GM18520 (cell line): ENCODE measurements at regions not wholly inside any gene's neighbourhood (a gene's known extent, or its start where the extent isn't known, plus 50 kb on each side); places are given as distances from the start of the nearest gene placed in this dataset.
"Not testable (repeated sequence)": the region's sequence is repeated elsewhere in the genome, so short reads cannot be mapped to it uniquely, and the experiment has no call there.

Experiments used
- ATAC-seq: cut with Tn5 transposase; IDR thresholded peaks from one replicate; pipeline ENCODE4 v1.9.1; 2021; ENCODE audit not compliant: unreplicated experiment

DNA sequence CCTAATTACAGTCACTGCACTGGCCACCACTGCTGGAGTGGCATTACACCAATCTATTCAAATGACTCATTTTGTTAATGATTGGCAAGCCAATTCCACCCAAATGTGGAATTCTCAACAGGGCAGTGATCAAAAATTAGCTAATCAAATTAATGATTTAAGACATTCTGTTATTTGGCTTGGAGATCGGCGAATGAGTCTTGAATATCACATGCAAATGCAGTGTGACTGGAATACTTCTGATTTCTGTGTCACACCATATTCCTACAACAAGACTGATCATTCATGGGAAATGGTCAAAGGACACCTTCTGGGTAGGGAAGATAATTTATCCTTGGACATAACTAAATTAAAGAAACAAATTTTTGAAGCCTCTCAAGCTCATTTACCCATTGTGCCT is 165.1 kb downstream of the IER5 start:
- not testable (repeated sequence) for ATAC-seq

DNA sequence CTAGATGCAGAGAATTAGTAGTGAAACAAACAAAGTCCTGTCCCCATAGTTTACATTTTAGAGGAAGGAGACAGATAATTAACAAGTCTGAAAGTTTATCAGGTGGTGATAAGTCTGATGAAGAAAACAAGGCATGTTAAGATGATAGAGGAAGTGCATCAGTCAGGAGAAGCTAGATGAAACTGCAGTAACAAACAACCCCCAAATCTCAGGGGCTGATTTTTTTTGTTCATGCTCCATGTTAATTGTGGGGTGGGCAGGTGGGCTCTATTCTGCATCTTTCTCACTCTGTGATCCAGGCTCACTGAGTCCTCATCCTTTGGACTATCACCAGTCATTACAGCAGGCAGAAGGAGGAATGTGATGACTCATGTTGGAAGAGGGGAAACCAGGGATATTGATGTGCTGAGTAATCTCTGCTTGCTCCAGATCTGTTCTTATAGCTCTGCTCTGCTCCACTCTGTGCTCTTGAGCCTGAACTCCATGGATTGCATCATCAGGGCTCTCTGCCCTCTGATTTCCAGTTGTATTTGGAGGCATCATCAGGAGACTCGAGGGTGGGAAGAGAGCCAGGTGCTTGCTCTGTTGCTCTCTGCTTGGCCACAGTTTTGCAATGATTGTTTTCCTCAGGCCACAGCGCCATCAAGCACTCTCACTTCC is 166.9 kb downstream of the IER5 start:
- ATAC-seq: no peak

DNA sequence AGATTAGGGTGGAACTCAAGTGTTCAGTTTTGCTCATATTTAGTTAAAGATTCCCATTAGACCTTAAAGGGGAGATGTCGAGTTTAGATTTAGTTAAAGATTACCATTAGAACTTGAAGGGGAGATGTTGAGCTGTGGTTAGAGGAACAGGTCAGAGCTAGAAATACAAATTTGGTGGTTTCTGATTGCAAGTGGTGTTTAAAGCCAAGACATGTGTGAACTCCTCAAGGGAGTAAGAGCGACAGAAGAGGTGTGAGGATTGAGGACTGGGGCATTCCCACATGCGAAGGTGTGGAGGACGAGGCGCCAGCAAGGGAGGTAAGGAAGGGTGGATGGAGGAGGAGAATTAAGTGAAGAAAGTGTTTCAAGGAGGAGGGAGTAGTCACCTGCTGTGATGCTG is 168.6 kb downstream of the IER5 start:
- ATAC-seq: peak; percentile 97

DNA sequence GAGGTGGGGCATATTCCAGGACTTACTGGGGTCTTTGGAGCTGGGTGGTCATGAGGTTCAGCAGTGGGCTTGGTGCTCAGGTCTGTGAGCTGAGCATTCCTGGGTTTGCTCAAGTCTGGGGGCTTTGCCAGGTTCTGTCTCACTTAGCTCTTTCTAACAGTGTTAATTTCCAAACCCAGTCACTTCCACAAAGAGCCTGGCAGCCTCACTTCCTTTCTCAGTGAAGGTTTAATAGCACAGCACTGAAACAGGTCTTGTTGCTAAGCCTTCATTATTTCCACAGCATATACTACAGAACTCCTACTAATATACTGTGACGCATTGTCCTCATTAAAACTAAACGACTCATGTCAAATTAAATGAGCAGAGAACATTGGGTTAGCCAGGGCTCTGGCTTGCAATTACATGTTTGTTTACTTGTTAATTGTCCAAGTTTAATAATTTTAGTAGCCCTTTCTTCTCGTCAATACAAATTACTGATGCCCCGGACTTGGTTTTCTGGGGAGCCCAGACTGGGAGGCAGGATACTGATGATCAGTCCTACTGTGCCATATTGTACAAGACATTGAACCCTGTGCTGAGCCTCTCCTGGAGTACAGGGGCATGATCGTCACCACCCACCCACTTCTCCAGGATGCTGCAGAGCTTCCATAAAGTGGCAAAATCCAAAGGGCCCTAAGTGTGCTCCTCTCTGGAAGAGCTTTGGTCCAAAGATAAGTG is 170.7 kb downstream of the IER5 start:
- no peak for ATAC-seq

DNA sequence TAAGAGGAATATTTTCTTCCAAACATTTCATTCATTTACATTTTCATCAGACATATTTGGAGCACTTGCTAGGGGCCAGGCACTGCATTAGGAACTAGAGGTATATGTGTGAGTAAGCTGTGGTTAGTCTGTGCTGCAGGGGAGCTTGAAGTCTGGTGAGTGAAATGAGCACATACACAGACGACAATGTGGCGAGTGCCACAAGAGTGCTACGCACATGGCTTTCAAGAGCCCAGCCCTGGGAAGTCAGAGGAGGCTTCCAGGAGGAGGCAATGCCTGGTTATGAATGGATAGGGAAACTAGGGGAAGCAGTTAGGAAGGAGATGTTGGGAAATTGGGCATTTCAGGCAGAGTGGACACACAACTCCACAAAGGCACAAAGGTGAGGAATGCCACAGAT is 171.8 kb downstream of the IER5 start:
- ATAC-seq: no peak

DNA sequence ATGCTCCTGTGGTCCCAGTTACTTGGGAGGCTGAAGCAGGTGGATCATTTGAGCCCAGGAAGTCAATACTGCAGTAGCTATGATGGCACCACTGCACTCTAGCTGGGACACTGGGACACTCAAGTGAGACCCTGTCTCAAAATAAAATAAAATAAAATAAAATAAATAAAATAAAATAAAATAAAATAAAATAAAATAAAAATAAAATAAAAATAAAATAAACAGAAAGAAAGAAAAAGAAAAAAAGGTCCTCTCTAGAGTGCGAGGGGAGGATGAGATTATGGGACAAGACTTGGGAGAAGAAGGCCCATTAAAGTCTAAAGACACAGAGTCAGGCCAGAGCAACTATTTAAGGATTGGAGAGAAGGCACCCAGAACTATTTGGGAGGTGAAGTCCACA is 172.5 kb downstream of the IER5 start:
- ATAC-seq: no peak

DNA sequence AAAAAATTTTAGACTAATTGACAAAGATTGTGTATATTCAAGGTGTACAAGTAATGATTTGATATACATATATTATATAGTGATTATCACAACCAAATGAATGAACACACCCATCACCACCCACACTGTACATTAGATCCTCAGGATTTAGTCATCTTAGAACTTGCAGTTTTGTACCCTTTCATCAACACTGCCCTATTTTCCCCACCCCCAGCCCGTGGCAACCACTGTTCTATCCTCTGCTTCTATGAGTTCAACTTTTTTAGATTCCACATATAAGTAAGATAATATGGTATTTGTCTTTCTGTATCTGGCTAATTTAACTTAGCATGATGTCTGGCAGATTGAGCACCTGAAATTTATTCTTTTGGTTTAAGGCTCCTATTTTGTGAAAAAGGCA is 173.6 kb downstream of the IER5 start:
- no peak for ATAC-seq

DNA sequence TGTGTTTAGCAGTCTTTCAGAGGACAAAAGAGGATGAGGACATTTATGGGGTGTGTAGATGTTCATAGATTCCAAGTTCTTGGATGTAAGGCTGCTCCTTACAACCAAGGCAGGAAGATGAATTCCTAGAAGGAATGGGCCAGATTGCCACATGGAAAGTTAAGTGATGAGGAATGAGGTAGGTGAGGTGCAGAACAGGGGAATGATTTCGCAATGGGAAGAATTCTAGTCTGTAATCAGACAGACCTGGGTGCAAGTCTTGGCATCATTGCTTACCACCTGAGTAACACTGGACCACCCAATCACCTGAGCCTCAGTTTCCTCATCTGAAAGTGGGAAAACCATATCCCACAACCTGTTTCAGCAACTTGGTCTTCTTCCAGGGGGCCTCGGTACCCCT is 174.9 kb downstream of the IER5 start:
- ATAC-seq: no peak

DNA sequence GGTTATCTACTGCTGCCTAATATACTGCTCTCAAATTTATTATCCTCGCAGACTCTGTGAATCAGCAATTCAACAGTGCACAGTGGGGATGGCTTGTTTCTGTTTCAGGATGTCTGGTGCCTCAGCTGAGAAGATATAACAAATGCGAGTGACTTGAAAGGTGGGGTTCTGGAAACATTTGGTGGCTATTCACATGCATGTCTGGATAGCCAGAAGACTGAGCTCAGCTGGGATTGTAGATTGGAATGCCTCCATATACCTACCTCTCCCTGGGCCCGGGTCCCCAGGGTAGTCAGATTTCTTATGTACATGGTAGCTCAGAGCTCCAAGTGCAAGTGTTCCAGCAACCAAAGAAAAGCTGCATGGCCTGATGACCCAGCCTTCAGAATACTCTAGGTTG is 176.3 kb downstream of the IER5 start:
- ATAC-seq: no peak

DNA sequence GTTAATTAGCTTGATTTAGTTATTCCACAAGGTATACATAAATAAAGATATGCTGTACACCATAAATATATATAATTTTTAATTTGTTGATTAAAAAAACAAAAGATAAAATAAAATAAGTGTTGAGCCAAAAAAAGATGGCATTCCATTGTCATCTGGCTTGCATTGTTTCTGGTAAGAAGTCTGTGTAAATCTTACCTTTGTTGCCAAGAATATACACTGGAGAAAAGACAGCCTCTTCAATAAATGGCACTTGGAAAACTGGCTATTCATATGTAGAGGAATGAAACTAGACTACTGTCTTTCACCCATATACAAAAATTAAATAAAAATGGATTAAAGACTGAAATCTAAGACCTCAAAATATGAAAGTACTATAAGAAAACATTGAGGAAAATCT is 196.5 kb downstream of the IER5 start:
- ATAC-seq: no peak

DNA sequence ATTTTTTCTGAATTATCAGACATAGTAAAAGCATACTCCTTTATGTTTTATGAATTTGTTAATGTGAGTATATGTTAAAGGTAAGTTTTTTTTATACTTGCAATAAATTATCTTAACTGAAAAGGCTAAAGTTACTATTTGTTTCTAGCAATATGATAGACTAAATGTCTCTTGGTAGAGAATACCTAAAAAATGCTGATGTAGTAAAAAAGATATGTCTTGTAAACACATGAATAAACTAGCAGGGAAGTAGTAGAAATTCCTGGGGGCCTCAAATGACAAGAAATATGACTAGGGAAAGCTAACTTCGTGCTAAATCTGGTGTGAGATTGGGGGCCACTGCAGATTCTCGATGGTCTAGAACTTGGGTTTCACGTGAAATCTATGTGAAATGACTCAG is 188.1 kb upstream of the CACNA1E start:
- ATAC-seq: no peak

DNA sequence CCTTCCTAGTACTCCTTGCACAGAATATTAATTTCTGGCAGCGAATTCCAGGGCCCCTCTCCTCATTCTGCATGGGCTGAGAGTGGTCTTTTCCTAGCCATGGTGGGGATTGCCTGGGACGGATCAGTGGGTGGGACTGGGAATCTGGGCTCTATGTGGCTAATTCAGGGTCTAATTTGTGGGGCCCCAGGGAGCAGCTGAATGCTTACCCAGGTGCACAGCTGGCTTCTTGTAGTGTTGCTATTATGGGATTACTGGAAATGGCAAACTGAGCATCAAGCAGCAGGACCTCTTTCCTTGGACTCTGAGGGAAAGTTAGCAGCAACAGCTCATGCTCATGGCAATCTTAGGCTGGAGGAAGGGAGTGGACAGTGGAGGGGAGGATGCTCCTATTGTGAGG is 187.1 kb upstream of the CACNA1E start:
- ATAC-seq: no peak

DNA sequence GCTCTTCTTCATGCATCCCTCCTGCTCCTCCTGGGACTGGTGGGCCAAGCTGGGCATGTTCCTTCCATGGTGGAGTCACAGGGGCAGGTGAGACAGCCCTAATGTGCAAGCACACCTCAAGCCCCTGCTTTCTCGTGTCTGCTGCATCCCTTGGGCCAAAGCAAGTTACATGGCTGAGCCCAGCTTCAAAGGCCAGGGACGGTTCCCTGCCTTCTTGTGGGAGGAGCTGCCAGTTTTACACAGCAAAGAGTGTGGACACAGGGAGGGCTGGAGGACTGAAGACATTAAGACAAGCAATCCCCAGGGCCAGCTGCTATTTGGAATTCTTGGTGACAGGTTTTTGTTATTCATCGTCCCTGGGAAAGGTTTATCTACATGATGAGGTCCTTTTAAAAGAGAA is 175.2 kb upstream of the CACNA1E start:
- ATAC-seq: no peak

DNA sequence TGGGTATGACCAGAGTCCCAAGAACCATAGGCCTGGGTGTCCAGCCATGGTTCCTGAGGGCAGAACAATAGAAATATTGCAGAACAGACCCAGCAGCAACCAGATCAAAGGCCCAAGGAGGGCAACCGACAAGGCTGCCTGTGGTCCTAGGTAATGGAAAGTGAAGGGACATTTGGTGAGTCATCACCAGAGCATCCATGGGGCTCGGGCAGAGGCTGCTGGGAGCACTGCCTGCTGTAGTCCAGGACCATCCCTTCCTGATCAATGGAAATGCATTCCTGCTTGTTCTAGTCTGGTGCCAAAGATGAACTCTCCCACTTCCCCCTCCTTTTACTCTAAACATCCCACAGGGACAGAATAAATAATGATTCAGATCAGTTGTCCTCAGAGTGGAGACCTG is 172.8 kb upstream of the CACNA1E start:
- no peak for ATAC-seq

DNA sequence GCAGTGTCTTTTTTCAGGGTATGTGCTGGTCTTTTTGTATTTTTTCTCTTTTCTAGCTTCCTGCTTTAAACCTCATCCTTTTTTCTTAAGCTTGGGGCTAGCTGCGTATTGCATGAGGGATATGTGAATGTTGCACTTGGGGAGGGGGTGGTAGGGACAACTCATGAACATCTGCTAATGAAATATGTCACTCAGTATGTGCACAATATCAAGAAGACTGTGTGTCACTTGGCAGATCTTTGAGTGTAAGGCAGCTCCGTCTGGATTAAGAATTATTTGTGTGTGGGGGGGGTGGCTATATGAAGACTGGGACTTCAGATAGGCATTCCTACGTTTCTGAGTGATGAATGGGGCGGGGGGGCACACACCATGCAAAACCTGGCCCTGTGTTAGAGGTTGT is 170.4 kb upstream of the CACNA1E start:
- no peak for ATAC-seq

DNA sequence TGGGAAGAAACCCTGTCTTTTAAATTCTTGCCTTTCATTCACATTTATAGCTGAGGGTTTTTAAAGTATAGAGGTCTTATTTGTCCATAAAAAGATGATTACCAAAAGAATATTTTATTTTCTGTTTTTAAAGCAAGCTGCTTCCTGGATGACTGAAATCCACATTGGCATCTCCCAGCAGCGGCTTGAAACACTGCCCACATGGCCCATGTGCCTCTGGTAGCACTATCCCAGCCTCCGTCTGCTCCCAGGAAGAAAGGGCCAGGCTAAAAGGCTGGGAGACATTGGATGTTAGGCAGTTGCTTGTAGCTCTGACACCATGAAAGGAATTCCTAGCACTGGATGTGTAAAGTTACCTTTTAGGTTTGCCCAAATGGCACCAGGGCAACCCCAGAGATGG is 169.9 kb upstream of the CACNA1E start:
- no peak for ATAC-seq

DNA sequence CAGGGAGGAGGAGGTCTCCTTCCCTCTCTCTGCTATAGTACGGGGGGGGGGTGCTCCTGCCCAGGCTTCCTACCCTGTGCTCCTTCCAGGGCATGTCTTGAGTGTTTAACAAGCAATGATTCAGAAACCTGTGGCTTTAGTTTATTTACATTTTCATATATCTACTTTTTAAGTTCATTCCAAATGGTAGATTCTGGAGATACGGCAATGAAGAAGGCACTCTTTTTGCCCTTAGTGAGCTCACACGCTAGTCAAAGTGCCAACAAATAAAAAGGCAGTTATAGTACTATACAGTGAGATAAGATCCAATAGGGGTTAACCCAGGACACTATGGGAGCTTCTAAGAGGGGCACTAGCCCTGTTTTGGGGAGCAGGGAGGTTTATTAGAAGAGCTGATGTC is 169.3 kb upstream of the CACNA1E start:
- no peak for ATAC-seq

DNA sequence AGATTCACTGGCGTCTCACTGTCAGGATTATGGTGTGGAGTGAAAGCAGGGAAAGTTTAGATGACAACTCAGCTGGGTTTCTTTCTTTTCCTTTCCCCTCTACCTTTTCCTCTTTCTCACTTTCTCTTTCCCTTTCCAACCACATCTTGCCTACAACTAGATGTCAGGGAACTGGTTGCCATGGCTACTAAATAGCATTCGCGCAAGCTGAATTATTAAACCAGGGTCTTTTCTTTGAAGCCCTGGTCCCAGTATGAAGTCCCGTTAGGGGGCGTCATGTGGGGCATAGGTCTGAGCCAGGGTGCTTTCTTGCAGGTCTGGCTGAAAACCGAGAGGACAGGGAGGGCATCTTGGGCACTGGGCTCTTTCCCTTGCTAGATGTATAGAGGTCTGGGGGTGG is 168.4 kb upstream of the CACNA1E start:
- ATAC-seq: no peak

DNA sequence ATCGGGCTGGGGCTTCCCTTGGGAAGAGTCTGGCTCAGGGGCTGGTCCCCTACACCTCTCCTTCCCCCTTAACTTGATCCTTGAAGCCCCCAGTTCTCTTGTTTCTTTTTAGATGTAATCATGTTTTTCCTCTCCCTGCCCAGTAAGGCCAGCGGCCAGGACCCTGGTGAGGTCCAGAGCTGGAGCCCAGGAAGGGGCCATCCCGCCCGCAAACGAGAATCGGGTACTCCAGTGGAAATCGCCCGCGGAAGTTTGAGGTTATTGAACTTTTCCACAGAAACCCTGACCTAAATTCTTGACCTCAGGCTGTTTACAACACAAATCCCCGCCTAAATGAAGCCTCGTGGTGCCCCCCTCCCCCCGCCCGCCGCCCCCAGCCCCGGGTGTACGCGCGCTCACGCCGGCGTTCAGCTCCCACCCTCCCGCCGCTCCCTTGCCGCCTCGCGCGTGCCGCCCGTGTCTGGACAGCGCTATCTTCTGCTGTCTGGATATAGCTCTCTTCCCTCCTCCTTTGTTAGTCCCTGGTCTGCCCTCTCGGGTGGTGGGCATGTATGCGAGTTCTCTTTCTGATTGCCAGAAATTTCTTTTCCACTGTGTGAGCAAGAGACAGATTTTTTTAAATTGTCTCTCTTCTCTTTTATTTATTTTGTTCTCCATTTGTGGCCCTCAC is 165.9 kb upstream of the CACNA1E start:
- no peak for ATAC-seq

DNA sequence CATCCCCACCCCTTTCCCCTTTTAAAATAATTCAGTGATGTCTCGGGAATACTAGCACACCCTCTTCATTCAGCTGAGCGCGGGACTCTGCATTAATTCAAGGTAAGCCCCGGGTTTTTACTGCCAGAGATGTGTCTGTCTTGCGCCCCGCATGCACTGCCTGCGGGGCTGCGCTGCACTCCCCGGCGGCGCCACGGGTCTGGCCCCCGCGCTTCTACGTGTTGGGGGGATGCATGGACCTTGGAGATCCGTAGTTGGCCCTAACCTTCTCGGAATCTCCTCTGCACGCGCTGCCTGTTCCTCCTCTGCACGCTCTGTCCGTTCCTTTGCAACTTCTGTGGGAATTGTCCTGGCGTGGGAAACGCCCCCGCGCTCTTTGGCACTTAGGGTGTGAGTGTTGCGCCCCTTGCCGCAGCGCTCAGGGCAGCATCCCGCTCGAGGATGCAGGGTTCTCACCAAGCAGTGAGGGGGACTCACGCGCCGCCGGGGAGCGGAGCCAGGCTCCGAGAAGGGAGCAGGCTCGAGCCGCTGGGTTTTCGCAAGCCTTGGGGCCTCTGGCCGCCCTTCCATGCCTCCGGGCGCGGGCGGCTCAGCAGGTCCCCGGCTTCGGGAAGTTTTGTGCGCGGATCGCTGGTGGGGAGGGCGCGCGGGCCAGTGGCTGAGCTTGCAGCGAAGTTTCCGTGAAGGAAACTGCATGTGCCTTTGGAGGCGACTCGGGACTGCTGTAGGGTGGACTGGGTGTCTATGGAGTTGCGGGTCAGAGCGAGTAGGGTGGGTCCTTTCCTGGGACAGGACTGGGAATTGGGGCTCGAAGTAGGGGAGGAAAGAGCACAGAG is 165.1 kb upstream of the CACNA1E start:
- ATAC-seq: no peak

DNA sequence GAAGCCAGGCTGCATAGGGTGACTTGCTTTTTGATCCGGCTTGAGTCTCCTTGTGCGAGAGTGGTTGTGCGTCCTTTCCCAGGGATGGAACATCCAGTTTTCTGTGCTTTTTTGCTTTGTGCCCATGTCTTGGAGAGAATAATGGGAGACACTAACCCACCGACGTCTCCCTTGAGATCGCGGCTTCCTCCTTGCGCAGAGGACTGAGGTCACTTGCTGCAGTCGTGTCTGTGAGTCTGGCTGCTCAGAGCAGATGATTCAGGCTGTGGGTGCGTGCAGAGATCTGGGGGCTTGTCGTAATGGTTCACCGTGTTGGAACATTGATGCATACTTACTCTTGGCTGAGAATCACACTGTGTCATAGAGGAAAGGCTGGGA is 164.5 kb upstream of the CACNA1E start:
- no peak for ATAC-seq

DNA sequence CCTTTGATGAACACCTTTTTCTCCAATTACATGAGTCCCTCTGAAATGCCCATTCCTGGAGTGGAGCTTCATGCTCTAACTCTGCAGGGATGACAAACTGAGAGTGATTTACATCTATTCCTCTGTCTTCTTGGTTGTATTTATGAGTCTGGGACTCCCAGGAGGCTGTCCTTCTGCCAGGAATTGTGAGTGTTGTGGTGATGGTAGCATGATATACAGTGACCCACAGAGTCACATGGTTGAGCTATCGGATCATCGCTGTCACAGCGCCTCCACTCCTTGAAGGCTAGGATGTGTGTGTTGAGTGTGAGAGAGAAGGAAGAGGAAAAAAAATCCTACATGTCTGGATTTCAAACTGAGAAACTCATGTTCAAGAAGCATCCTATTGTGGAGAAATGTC is 163.4 kb upstream of the CACNA1E start:
- no peak for ATAC-seq
